SK-N-SH (cell line): ENCODE measurements at regions not wholly inside any gene's neighbourhood (a gene's known extent, or its start where the extent isn't known, plus 50 kb on each side); places are given as distances from the start of the nearest gene placed in this dataset.

Experiments used
- CTCF ChIA-PET: fragments of 300-600, 350-600 bp; formaldehyde crosslinking; extraction: SDS; loops from one replicate; lab custom pipeline; 2021; lab: Yijun Ruan, JAX
- POLR2A ChIA-PET: fragments of 350-600 bp; sonication (Branson Sonifier 250); formaldehyde crosslinking; extraction: SDS; loops from one replicate; lab custom pipeline; 2020; ENCODE audit warnings: antibody characterized with exemption, inconsistent platforms; lab: Yijun Ruan, JAX
- DNase-seq: peaks from one replicate; pipeline ENCODE4 v3.0.0; 2012
- H2AFZ ChIP-seq: fragments of 200-600 bp; sonication (generic); 2 replicates; pipeline ENCODE4 v1.8.1; 2016; ENCODE audit warnings: antibody characterized with exemption, mild to moderate bottlenecking, low read depth
- H3F3A ChIP-seq: fragments of 200-600 bp; sonication (generic); replicated peaks from 2 replicates; pipeline ENCODE3; 2016; ENCODE audit warnings: antibody characterized with exemption, mild to moderate bottlenecking; ENCODE audit not compliant: insufficient read depth
- H3K27ac ChIP-seq, 2 experiments: fragments of 200-500 bp in 1 of 2; fragments of 200-600 bp in 1 of 2; sonication (Bioruptor generic) in 1 of 2; sonication (generic), shearing (Covaris generic) in 1 of 2; 2 replicates each; pipeline versions ENCODE4 v1.5.1 to v1.6.1; 2014 to 2016; ENCODE audit warnings: low read depth in 2 of 2, inconsistent platforms in 1 of 2, low read length in 1 of 2, mild to moderate bottlenecking in 1 of 2, mixed read lengths in 1 of 2
- H3K27me3 ChIP-seq: fragments of 200-600 bp; sonication (generic), shearing (Covaris generic); 2 replicates; pipeline ENCODE4 v1.6.1; 2016; ENCODE audit warnings: mixed run types; ENCODE audit not compliant: insufficient read depth
- H3K36me3 ChIP-seq, 2 experiments: fragments of 200-500 bp in 1 of 2; fragments of 200-600 bp in 1 of 2; sonication (Bioruptor generic) in 1 of 2; sonication (generic) in 1 of 2; replicated peaks in 1 of 2; 2 replicates each; pipeline versions ENCODE3 to v1.5.1; 2014 to 2016; ENCODE audit warnings: low read length in 1 of 2, mild to moderate bottlenecking in 1 of 2; ENCODE audit not compliant: insufficient read depth in 2 of 2, control insufficient read depth in 1 of 2
- H3K4me1 ChIP-seq, 2 experiments: fragments of 200-500 bp in 1 of 2; fragments of 200-600 bp in 1 of 2; sonication (Bioruptor generic) in 1 of 2; sonication (generic), shearing (Covaris generic) in 1 of 2; 2 replicates each; pipeline versions ENCODE4 v1.5.1 to v1.6.1; 2014 to 2016; ENCODE audit warnings: low read depth in 1 of 2, low read length in 1 of 2, mixed run types in 1 of 2; ENCODE audit not compliant: insufficient read depth in 2 of 2, control insufficient read depth in 1 of 2
- H3K4me2 ChIP-seq: fragments of 200-600 bp; sonication (generic), shearing (Covaris generic); 2 replicates; pipeline ENCODE4 v1.6.1; 2017; ENCODE audit warnings: mixed run types
- H3K4me3 ChIP-seq, 2 experiments: fragments of 200-500 bp in 1 of 2; fragments of 200-600 bp in 1 of 2; sonication (Bioruptor generic) in 1 of 2; sonication (generic), shearing (Covaris generic) in 1 of 2; 2 replicates each; pipeline versions ENCODE4 v1.5.1 to v1.8.1; 2014 to 2016; ENCODE audit warnings: low read depth in 2 of 2, inconsistent platforms in 1 of 2, low read length in 1 of 2, mild to moderate bottlenecking in 1 of 2, mixed read lengths in 1 of 2, moderate library complexity in 1 of 2
- H3K79me2 ChIP-seq: fragments of 200-600 bp; sonication (generic); 2 replicates; pipeline ENCODE4 v1.8.1; 2017; ENCODE audit warnings: mild to moderate bottlenecking; ENCODE audit not compliant: insufficient read depth
- H3K9ac ChIP-seq: fragments of 200-600 bp; sonication (generic); 2 replicates; pipeline ENCODE4 v1.6.1; 2017; ENCODE audit warnings: mixed run types
- H3K9me2 ChIP-seq: fragments of 200-600 bp; sonication (generic); 2 replicates; pipeline ENCODE4 v1.6.1; 2017; ENCODE audit warnings: mixed run types
- H3K9me3 ChIP-seq: fragments of 200-600 bp; sonication (generic); 2 replicates; pipeline ENCODE4 v1.6.1; 2017; ENCODE audit warnings: mixed run types, mild to moderate bottlenecking, moderate library complexity
- H4K20me1 ChIP-seq: fragments of 200-600 bp; sonication (generic); 2 replicates; pipeline ENCODE4 v1.6.1; 2017; ENCODE audit warnings: mild to moderate bottlenecking, mixed run types; ENCODE audit not compliant: insufficient read depth
- CHD2 ChIP-seq: fragments of 150-350 bp; IDR thresholded peaks from 2 replicates; pipeline ENCODE4 v1.6.1; 2018; ENCODE audit warnings: low read length; ENCODE audit not compliant: partially characterized antibody
- CTCF ChIP-seq: fragments of 200-600 bp; sonication (generic); IDR thresholded peaks from 2 replicates; pipeline ENCODE4 v1.6.1; 2017; ENCODE audit warnings: antibody characterized with exemption, mild to moderate bottlenecking, moderate library complexity
- ELF1 ChIP-seq: IDR thresholded peaks from 2 replicates; pipeline ENCODE4 v1.4.0; 2012
- EP300 ChIP-seq, 2 experiments: IDR thresholded peaks; 2 replicates each; pipeline versions ENCODE4 v1.4.0 to v1.6.1; 2012; ENCODE audit warnings: borderline replicate concordance in 1 of 2, low read depth in 1 of 2, low read length in 1 of 2
- GATA2 ChIP-seq: sonication (generic); formaldehyde crosslinking; IDR thresholded peaks from 2 replicates; pipeline ENCODE4 v1.5.0; 2020; ENCODE audit warnings: mild to moderate bottlenecking, missing genetic modification reagents
- IRF3 ChIP-seq: fragments of 150-350 bp; IDR thresholded peaks from 2 replicates; pipeline ENCODE4 v1.6.1; 2016; ENCODE audit warnings: mild to moderate bottlenecking, low read depth, low read length
- JUND ChIP-seq: IDR thresholded peaks from 2 replicates; pipeline ENCODE4 v1.4.0; 2012
- MXI1 ChIP-seq: IDR thresholded peaks from 2 replicates; pipeline ENCODE4 v1.6.1; 2012; ENCODE audit warnings: mild to moderate bottlenecking, low read depth, low read length, improper control_type of control experiment
- POLR2AphosphoS5 ChIP-seq: IDR thresholded peaks from 2 replicates; pipeline ENCODE4 v1.6.1; 2012; ENCODE audit warnings: low read depth, low read length
- REST ChIP-seq: IDR thresholded peaks from 2 replicates; pipeline ENCODE4 v1.6.1; 2012; ENCODE audit warnings: mild to moderate bottlenecking, low read depth, low read length, moderate library complexity
- RXRA ChIP-seq: IDR thresholded peaks from 2 replicates; pipeline ENCODE4 v1.4.0; 2012; ENCODE audit warnings: low read depth, mild to moderate bottlenecking, borderline replicate concordance
- SIN3A ChIP-seq: IDR thresholded peaks from 2 replicates; pipeline ENCODE4 v1.6.1; 2012; ENCODE audit warnings: low read depth, mild to moderate bottlenecking, low read length, moderate library complexity, borderline replicate concordance
- SMC3 ChIP-seq: IDR thresholded peaks from 2 replicates; pipeline ENCODE4 v1.6.1; 2012; ENCODE audit warnings: low read depth, low read length, improper control_type of control experiment
- TCF12 ChIP-seq: IDR thresholded peaks from 2 replicates; pipeline ENCODE4 v1.4.0; 2012
- WGBS: methylation state at CpG from one replicate; pipeline ENCODE4 v1.1.6; 2017; ENCODE audit warnings: low lambda C conversion rate; 5-methylcytosine and 5-hydroxymethylcytosine counted together
- TF ChIP-seq, protein P1 (sequence below): IDR thresholded peaks from 2 replicates; pipeline ENCODE4 v1.4.0; 2012; ENCODE audit warnings: low read depth
- TF ChIP-seq, protein P2 (sequence below): fragments of 150-350 bp; IDR thresholded peaks from 2 replicates; pipeline ENCODE4 v1.6.1; 2017; ENCODE audit warnings: antibody characterized with exemption, low read length, low read depth, borderline replicate concordance
- TF ChIP-seq, protein P3 (sequence below): IDR thresholded peaks from 2 replicates; pipeline ENCODE4 v1.4.0; 2012; ENCODE audit warnings: low read depth, borderline replicate concordance

- DNase-seq = no peak
- H4K20me1 ChIP-seq = no peaks in the 10 kb centered on the region
- no peaks in the 10 kb centered on the region for H3F3A ChIP-seq
- no peak overlapping the region for H3K4me3 ChIP-seq
- no peak overlapping the region for H3K4me2 ChIP-seq
- no peaks in the 10 kb centered on the region for H3K27me3 ChIP-seq
- no peak overlapping the region for H3K27ac ChIP-seq
- no peaks in the 10 kb centered on the region for H3K36me3 ChIP-seq
- H3K9me3 ChIP-seq = no peaks in the 10 kb centered on the region
- ChIA-PET POLR2A (no interaction called here), CTCF (no interaction called here)
- TF ChIP-seq SIN3A (no peak), GATA2 (CRISPR knock-in tag) (no peak), SMC3 (no peak), CTCF (no peak), CHD2 (no peak), POLR2AphosphoS5 (no peak), REST (no peak), IRF3 (no peak), TCF12 (no peak), EP300 (IDR thresholded peaks at IDR 0.05; ENCODE audit: borderline replicate concordance in 1 of 2, low read depth in 1 of 2, low read length in 1 of 2) (no peak), MXI1 (no peak), ELF1 (no peak), RXRA (no peak), JUND (no peak)
- TF ChIP-seq, protein P1, sequence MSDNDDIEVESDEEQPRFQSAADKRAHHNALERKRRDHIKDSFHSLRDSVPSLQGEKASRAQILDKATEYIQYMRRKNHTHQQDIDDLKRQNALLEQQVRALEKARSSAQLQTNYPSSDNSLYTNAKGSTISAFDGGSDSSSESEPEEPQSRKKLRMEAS = no peak
- TF ChIP-seq, protein P2, sequence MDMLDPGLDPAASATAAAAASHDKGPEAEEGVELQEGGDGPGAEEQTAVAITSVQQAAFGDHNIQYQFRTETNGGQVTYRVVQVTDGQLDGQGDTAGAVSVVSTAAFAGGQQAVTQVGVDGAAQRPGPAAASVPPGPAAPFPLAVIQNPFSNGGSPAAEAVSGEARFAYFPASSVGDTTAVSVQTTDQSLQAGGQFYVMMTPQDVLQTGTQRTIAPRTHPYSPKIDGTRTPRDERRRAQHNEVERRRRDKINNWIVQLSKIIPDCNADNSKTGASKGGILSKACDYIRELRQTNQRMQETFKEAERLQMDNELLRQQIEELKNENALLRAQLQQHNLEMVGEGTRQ = no peak
- TF ChIP-seq, protein P3, sequence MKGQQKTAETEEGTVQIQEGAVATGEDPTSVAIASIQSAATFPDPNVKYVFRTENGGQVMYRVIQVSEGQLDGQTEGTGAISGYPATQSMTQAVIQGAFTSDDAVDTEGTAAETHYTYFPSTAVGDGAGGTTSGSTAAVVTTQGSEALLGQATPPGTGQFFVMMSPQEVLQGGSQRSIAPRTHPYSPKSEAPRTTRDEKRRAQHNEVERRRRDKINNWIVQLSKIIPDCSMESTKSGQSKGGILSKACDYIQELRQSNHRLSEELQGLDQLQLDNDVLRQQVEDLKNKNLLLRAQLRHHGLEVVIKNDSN = no peak
- 7% methylated on average over 3 of the region's 3 CpGs for WGBS
- no peaks in the 10 kb centered on the region for H3K9me2 ChIP-seq
- H2AFZ ChIP-seq = no peak overlapping the region
- no peaks in the 10 kb centered on the region for H3K4me1 ChIP-seq
- no peaks in the 10 kb centered on the region for H3K79me2 ChIP-seq
- H3K9ac ChIP-seq = no peak overlapping the region
Observed at GRCh38 chr5:152456815-152457443, 51.9 kb upstream of the NMUR2 start.
